ENCODE measurements at regions not wholly inside any gene's neighbourhood (a gene's known extent, or its start where the extent isn't known, plus 50 kb on each side); places are given as distances from the start of the nearest gene placed in this dataset.
"Not testable (repeated sequence)": the region's sequence is repeated elsewhere in the genome, so short reads cannot be mapped to it uniquely, and the experiment has no call there.

DNA sequence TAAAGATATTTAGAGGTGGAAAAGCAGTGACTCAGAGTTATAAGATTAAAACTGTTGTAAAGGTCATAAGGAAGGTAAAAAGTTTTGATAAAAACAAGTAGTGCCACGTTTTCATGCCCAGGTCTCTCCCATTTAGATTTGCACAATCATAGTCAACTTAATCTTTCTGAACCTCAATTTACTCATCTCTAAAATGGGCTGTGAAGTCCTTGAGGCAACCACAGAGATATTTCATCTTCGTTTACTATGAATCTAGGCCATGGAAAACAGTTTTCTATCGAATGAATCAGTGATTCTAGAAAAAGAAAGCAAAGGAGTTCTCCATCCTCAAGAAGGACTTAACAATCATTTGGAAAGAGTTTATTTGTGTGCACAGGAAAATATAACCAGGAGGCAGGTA lies 190.2 kb downstream of the EDN1 start:
- no peak for DNase-seq

DNA sequence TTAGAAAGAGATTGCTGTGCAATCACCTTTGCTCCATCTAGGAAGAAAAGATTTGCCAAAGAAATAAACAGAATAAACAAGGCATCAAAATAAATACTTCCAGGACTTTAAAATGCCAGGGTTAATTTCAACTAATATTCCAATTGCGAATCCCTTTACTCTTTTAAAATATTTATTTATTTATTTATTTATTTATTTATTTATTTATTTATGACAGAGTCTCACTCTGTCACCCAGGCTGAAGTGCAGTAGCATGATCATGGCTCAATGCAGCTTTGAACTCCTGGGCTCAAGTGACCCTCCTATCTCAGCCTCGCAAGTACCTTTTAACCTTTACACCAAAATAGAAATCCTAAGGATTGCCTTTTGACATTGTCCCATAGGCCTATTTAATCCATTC lies 191.1 kb downstream of the EDN1 start:
- no peak for DNase-seq

DNA sequence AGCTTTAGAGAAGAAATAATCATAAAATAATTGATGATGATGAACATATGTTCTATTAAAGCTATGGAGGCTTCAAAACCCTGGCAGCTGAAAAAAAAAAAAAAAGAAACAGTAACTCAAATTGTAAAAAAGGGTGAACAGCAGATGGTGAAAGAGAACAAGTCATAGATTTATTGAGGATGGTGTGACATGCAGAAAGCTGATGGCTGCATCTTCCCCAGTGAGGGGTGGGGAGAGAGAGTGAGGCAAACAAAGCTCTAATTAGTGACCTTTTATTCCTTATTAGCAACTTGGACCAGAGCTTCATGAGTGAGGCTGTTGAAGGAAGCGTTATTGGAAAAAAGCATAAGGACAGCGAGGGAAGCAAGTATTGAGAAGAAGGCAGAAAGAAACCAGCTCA lies 191.7 kb downstream of the EDN1 start:
- no peak for DNase-seq

- DNase-seq = no peak
These were observed 192.5 kb downstream of the EDN1 start for GRCh38 chr6:12482386-12483375.

DNA sequence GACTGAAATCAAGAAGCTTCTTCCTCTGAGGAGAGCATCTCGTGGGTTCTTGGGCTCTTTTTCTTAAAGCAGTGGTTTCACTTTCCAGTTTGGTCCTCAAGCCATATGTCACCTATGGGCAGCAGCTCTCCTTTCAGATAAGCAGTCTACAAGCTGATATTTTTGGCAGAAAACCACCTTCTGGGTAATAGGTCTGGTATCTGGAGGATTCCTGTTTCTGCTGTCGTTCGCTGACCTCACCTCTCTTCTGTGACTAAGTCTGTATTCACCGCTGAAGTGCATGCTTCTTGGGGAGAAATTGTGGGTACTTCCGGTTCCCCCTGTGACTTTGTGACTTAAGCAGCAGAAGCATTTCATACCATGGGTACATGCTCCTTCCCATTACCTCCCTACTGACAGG lies 193.6 kb downstream of the EDN1 start:
- DNase-seq = no peak

DNA sequence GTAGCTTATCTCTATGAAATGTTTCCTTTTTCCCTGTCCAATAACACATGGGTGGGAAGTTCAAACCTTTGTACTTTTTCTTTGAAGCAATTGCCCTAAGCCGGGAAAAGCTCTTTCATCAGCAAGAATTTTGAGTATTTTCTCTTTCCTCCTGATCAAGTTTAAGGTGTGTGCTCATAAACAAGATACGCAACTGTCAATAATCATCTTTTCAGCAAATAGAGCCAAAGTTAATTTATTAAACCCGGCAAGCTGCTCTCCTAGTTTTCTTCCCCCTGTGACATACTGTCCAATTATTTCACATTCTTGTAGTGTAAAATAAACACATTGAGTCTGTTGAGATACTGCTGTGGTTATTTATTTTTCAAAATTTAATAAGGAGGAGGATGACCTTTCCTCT lies 194.4 kb downstream of the EDN1 start:
- DNase-seq = no peak

- DNase-seq = no peak
These were observed 195.1 kb downstream of the EDN1 start for GRCh38 chr6:12485226-12485764.

GRCh38 chr6:12485837-12486236 lies 195.7 kb downstream of the EDN1 start:
- no peak for DNase-seq

GRCh38 chr6:12490351-12490903 lies 200.3 kb downstream of the EDN1 start:
- DNase-seq = no peak

DNA sequence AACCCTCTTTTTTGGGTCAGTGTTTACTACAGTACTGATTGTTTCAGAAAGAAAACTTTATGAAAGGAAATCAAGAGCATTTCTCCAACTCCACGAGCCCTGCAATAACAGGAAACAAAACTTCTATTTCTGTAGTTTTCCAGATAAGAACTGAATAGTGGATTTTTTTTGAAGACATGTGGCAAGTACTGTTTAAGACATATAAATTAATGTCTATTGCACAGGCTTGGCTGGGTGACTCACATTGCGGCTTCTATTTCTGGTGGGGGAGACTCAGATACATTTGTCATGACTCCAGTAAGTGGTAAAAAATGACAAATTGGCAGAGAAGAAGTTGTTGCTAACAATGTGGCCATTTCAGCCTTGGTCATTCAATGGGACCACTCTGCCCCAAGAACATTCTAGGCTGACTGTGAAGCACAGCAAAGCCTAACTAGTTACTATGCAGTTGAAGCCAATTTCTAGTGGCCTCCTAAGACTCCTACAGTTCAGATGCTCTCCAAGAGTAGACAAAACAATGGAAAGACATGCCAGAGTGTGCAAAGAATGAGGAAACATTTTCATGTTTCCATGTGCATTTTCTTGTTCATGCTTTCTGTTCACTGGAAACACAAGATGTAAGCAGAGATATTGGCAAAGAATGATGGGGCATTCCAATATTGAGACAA lies 200.9 kb downstream of the EDN1 start:
- DNase-seq = no peak

DNA sequence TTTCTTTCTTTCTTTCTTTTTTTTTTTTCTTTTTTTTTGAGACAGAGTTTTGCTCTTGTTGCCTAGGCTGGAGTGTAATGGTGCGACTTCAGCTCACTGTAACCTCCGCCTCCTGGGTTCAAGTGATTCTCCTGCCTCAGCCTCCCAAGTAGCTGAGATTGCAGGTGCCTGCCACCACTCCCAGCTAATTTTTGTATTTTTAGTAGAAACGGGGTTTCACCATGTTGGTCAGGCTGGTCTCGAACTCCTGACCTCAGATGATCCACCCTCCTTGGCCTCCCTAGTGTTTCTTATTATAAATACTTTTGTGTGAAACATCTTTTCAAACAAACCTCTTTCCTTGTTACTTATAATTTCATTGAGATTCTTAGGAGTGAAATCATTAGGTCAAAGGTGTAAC lies 202.8 kb downstream of the EDN1 start:
- not testable (repeated sequence) for DNase-seq

DNA sequence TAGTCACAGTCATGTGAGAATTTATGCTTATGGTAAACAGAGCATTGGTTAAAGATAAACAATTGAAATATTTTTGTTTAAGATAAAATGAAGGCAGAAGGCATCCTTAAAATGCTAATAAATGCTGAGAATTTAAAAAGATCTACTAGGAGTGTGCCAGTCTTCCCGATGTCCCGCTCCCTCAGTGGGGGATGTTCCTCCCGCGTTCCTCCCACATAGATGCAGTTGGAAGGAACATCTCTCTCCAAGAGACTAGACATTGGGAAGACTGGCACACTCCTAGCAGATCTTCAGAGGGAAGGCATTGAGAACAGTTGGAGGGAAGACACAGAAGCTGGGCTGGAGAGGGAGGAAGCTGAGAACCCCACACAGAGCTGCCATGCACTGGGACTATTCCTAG lies 203.3 kb downstream of the EDN1 start:
- DNase-seq = no peak

DNA sequence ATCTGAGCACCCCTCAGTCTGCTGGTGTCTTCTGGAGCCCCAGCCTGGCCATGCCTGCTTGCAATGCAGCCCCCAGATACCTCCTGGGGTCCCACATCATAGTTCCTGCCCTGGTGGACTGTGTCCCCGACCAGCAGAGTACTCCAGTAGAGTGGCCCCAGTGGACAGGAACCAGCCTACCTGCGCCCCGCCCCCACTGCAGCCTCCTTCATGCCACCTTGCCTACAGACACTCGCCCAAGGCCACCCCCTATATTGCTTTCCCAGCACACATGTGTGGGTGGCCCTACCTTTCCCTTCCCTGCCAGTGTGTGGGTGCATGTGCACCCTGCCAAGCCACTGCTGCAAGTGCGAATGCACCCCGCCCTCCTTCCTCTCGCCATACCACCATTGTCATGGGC lies 204.0 kb downstream of the EDN1 start:
- no peak for DNase-seq

GRCh38 chr6:12501990-12502389 lies 211.8 kb downstream of the EDN1 start:
- no peak for DNase-seq

DNA sequence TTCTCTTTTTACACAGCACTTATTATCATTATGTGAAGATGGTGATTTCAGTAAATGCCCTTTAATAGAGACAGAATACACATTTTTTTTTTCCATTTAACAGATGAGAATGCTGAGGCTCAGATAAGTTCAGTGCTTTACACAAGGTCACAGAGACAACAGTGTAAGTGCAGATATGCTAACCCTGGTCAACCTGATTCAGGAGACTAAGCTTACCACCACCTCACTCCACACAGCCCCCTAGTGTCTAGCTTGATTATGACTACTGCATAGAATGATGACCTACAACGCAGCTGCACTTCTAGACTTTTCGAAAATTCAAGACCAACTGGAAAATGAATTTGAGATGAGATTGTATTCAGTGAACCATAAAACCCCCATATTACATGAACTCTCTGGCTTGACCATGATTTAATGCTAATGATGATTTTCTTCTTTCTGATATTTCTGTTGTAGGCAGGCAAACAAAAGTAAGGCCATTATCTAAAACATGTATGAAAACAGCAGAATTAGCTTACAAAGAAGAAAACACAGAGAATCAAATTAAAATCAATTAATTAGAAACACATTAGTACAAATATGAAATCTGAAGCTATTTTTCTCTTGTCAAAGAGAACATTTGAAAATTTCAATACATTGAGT lies 212.1 kb upstream of the PHACTR1 start:
- no peak for DNase-seq

GRCh38 chr6:12505486-12505885 lies 211.1 kb upstream of the PHACTR1 start:
- DNase-seq = no peak

DNA sequence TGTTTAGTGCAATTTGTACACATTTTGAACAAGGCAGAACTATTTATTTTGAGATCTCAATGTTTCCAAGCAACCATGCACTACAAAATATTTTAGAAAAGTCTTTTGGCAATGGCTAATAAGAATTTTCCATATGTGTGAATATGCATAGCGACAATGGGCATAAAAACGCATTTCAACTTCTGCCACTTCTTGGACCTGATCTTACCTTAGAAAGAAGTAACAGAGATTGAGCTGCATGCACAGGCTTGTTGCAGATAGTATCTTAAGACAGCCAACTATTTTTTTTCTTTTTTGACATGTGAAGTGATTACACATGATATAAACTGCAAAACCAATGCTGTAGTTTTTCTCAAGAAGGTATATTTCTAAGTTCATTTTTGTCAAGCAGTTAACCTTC lies 210.4 kb upstream of the PHACTR1 start:
- DNase-seq = no peak

GRCh38 chr6:12507636-12508035 lies 208.9 kb upstream of the PHACTR1 start:
- DNase-seq = no peak

GRCh38 chr6:12508553-12508952 lies 208.0 kb upstream of the PHACTR1 start:
- DNase-seq = no peak

DNA sequence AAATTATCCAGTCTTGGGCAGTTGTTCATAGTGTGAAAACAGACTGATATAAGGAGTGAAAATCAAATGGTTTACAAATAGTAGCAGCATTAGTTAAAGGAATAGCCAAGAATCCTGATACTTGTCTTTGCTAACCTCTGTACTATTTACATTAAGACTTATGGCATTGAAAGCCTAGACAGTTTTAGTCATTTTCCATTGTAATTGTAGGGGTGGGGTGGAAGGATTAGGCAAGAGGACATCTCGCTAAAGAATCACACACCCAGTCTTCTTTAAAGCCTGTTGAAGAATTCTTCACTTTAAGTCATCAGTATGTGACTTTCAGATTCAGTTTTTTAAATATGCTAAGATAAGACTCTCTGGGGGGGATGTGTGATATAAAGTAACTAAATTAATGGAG lies 207.5 kb upstream of the PHACTR1 start:
- DNase-seq = no peak

DNA sequence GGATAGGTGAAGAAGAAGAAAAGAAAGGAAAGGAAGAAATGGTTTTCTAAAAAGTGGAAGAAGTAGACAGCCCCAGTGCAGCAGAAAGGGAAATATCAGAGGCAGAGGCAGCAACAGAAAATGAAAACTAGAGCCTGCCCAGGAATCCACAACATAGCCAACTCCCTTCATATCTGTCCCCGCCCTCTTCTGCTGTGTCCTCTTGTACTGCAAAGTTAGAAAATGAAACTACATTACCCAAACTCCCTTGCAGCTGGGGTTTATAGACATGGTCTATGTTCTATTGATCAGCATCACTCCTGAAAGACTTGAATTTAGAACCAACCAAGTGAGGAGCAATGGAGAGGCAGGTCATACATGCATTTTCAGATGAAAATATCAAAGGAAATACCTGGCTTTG lies 200.5 kb upstream of the PHACTR1 start:
- DNase-seq = no peak

- no peak for DNase-seq
These were observed 194.2 kb upstream of the PHACTR1 start for GRCh38 chr6:12522347-12522746.

DNA sequence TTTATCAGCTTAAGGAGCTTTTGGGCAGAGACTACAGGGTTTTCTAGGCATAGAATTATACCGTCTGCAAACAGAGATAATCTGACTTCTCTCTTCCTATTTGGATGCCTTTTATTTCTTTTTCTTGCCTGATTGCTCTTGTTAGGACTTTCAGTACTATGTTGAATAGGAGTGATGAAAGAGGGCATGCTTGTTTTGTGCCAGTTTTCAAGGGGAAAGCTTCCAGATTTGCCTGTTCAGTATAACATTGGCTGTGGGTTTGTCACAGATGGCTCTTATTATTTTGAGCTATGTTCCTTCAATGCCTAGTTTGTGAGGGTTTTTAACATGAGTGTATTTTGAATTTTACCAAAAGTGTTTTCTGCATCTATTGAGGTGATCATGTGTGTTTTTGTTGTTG lies 192.8 kb upstream of the PHACTR1 start:
- no peak for DNase-seq

Measured in hippocampal formation (tissue), 2 donors.